ENCODE measurements at regions not wholly inside any gene's neighbourhood (a gene's known extent, or its start where the extent isn't known, plus 50 kb on each side); places are given as distances from the start of the nearest gene placed in this dataset.

- TF ChIP-seq CTCF (IDR thresholded peaks at IDR 0.05; ENCODE audit: insufficient read depth, low read length, poor library complexity, severe bottlenecking), result no peak
- no peaks in the 10 kb centered on the region for H3K27me3 ChIP-seq (replicated peaks; ENCODE audit: control insufficient read depth, insufficient read depth, low read length)
- no peaks in the 10 kb centered on the region for H3K36me3 ChIP-seq (ENCODE audit: control insufficient read depth, insufficient read depth, low read length)
- H3K4me3 ChIP-seq (replicated peaks; ENCODE audit: low read depth, low read length), result no peak overlapping the region
- no peak for DNase-seq (ENCODE audit: extremely low read depth, insufficient read length)
Observed at GRCh38 chr12:92550254-92550653, 152.5 kb upstream of the PLEKHG7 start.

GRCh38 chr12:92549516-92549915 lies 153.3 kb upstream of the PLEKHG7 start:
- no peaks in the 10 kb centered on the region for H3K27me3 ChIP-seq (replicated peaks; ENCODE audit: control insufficient read depth, insufficient read depth, low read length)
- H3K4me3 ChIP-seq (replicated peaks; ENCODE audit: low read depth, low read length), result no peak overlapping the region
- no peak for TF ChIP-seq CTCF (IDR thresholded peaks at IDR 0.05; ENCODE audit: insufficient read depth, low read length, poor library complexity, severe bottlenecking)
- H3K36me3 ChIP-seq (ENCODE audit: control insufficient read depth, insufficient read depth, low read length), result no peaks in the 10 kb centered on the region
- no peak for DNase-seq (ENCODE audit: extremely low read depth, insufficient read length)

GRCh38 chr12:92547906-92548305 lies 154.9 kb upstream of the PLEKHG7 start:
- no peak for DNase-seq (ENCODE audit: extremely low read depth, insufficient read length)
- TF ChIP-seq CTCF (IDR thresholded peaks at IDR 0.05; ENCODE audit: insufficient read depth, low read length, poor library complexity, severe bottlenecking), result no peak
- Histone ChIP-seq H3K27me3 (replicated peaks; ENCODE audit: control insufficient read depth, insufficient read depth, low read length) (no peaks in the 10 kb centered on the region), H3K36me3 (ENCODE audit: control insufficient read depth, insufficient read depth, low read length) (no peaks in the 10 kb centered on the region), H3K4me3 (replicated peaks; ENCODE audit: low read depth, low read length) (no peak overlapping the region)

- no peak for DNase-seq (ENCODE audit: extremely low read depth, insufficient read length)
Observed at GRCh38 chr12:92547420-92547819, 155.4 kb upstream of the PLEKHG7 start.

GRCh38 chr12:92546635-92547348 lies 156.0 kb upstream of the PLEKHG7 start:
- Histone ChIP-seq H3K36me3 (ENCODE audit: control insufficient read depth, insufficient read depth, low read length) (no peaks in the 10 kb centered on the region), H3K4me3 (replicated peaks; ENCODE audit: low read depth, low read length) (no peak overlapping the region), H3K27me3 (replicated peaks; ENCODE audit: control insufficient read depth, insufficient read depth, low read length) (no peaks in the 10 kb centered on the region)
- TF ChIP-seq CTCF (IDR thresholded peaks at IDR 0.05; ENCODE audit: insufficient read depth, low read length, poor library complexity, severe bottlenecking), result no peak
- no peak for DNase-seq (ENCODE audit: extremely low read depth, insufficient read length)

More at GRCh38 chr12:92547420-92547819, 155.4 kb upstream of the PLEKHG7 start:
- no peaks in the 10 kb centered on the region for H3K27me3 ChIP-seq (replicated peaks; ENCODE audit: control insufficient read depth, insufficient read depth, low read length)
- H3K36me3 ChIP-seq (ENCODE audit: control insufficient read depth, insufficient read depth, low read length), result no peaks in the 10 kb centered on the region
- no peak overlapping the region for H3K4me3 ChIP-seq (replicated peaks; ENCODE audit: low read depth, low read length)
- no peak for TF ChIP-seq CTCF (IDR thresholded peaks at IDR 0.05; ENCODE audit: insufficient read depth, low read length, poor library complexity, severe bottlenecking)

- TF ChIP-seq CTCF (IDR thresholded peaks at IDR 0.05; ENCODE audit: insufficient read depth, low read length, poor library complexity, severe bottlenecking), result no peak
- no peaks in the 10 kb centered on the region for H3K36me3 ChIP-seq (ENCODE audit: control insufficient read depth, insufficient read depth, low read length)
- no peak overlapping the region for H3K4me3 ChIP-seq (replicated peaks; ENCODE audit: low read depth, low read length)
- no peaks in the 10 kb centered on the region for H3K27me3 ChIP-seq (replicated peaks; ENCODE audit: control insufficient read depth, insufficient read depth, low read length)
- DNase-seq (ENCODE audit: extremely low read depth, insufficient read length), result no peak
Observed at GRCh38 chr12:92546259-92546634, 156.5 kb upstream of the PLEKHG7 start.

Data from GM06990 (cell line).